SIG-M5 treated with dmso at 0.1 percent for 504 hours (cell line): ENCODE measurements at regions not wholly inside any gene's neighbourhood (a gene's known extent, or its start where the extent isn't known, plus 50 kb on each side); places are given as distances from the start of the nearest gene placed in this dataset.

ENCODE experiments used
- DNase-seq: peaks from one replicate; lab custom pipeline; 2025; ENCODE audit not compliant: unreplicated experiment; lab: John Stamatoyannopoulos, UW

DNA sequence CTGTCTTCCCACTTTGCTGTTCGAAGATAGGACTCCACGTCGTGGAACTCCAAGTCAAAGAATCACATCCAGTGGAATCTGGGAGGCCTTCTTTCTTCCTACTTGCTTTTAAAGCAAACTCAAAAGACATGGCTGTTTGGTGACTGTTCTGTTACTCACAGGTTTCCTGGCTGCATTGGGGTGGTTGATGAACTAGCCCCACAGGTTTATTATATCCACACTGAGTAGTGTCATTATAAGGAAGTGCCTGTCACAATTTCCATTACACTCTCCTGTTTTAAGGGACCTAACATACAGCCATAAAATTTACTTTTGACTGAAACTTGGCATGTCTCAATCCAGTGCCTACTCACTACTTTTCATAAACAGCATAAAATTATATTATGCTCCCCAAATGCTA is 287.3 kb upstream of the SP4 start:
- DNase-seq, result no peak

- DNase-seq, result no peak
Measured at GRCh38 chr7:21141476-21141875, 286.4 kb upstream of the SP4 start.

- DNase-seq, result no peak
Measured at GRCh38 chr7:21142081-21142480, 285.8 kb upstream of the SP4 start.

- no peak for DNase-seq
Measured at GRCh38 chr7:21146642-21147423, 281.1 kb upstream of the SP4 start.

DNA sequence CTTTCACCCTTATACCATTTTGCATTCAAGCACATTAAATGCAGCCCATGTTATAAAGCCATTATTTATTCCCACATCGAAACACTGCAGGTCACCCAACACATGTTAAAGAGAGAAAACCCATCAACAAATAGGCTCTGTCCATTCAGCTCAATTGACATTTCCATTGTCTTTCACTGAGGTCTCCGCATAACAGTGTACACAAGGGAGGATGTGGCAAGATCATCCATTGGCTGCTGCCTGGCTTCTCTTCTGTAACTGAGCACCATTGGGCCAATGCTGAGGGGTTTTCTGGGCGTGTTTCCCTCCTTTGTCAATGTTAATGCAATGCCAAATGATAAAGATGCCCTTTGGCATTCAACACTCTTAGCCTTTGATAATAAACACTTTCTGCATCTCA is 278.1 kb upstream of the SP4 start:
- DNase-seq, result no peak

DNA sequence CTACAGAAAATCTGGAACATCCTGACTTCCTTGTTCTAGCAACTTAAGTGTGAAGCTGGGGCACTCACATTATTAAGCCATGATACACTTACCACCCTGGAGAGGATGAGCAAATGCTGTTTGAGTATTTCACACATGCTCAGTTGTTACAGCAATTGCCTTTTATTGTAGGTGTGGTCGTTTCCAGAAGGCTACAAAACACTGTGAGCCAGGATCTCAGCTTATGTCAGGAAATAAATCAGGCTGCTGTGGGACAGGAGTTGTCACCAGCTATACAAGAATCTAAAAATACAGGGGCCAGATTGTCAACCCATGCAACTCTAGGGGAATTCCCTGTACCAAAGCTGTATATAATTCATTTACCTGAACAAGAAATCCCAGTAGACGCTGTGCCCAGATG is 273.3 kb upstream of the SP4 start:
- DNase-seq, result no peak

DNA sequence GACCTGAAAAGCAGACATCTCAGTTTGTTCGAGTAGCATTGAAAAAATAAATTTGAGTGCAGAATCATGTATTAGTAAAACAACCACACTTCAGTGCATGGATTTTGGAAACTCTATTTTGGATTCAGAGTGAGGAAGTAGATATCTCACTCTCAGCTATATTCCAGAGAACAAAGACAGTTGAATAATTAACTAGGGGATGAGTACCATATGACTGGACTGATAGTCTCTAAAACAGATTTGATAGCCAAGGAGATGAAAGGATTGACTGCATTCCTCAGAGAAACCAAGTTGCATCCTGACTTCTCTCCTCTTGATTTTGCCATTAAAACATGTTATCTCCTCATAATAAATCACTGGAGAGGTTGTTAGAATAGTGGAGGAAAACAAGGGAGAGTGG is 268.4 kb upstream of the SP4 start:
- DNase-seq, result no peak

GRCh38 chr7:21160401-21160800 is 267.5 kb upstream of the SP4 start:
- no peak for DNase-seq

GRCh38 chr7:21167942-21168341 is 259.9 kb upstream of the SP4 start:
- DNase-seq, result no peak

- no peak for DNase-seq
Measured at GRCh38 chr7:21169667-21170580, 258.0 kb upstream of the SP4 start.

DNA sequence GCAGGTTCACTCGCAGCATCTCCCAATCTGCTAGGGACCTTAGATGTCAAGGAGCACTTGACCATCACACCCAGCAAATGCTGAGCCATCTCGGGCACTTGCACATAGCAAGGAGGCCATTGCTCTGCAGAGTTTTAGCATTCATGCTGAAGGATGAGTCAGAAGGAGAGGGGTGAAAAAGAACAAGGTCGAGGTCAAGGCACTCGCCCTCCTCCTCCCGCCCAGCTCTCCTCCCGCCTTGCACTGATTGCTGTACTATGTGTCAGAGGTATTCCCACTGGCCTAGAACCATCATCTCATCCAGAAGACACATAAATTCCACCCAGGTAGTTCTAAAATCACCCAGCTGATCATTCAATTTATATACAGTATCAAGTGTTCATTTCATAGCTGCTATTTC is 255.1 kb upstream of the SP4 start:
- no peak for DNase-seq

DNA sequence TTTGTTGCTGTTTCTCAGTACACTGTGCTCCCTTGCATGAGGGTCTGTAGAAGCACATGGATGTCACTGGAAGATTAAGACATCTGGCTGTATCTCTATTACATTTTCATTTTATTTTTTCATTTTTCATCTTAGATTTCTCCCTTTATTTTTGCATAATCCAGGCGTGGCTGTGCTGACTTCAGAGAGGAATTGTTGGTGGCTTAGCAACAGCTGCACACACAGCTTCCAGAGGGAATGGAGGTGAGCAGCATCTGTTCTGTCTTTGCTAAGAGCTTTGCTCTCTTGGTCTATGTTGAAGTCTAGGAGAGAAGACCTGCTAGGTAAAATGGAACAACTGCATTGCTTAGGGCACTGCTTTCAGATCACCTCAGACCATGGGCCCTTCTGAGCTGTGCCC is 254.4 kb upstream of the SP4 start:
- DNase-seq, result no peak

- DNase-seq, result no peak
Measured at GRCh38 chr7:21175714-21176113, 252.2 kb upstream of the SP4 start.

- no peak for DNase-seq
Measured at GRCh38 chr7:21184942-21185652, 242.8 kb upstream of the SP4 start.

- DNase-seq, result no peak
Measured at GRCh38 chr7:21185653-21186265, 242.1 kb upstream of the SP4 start.

GRCh38 chr7:21191321-21192073 is 236.4 kb upstream of the SP4 start:
- DNase-seq, result no peak

- no peak for DNase-seq
Measured at GRCh38 chr7:21192657-21193056, 235.2 kb upstream of the SP4 start.

DNA sequence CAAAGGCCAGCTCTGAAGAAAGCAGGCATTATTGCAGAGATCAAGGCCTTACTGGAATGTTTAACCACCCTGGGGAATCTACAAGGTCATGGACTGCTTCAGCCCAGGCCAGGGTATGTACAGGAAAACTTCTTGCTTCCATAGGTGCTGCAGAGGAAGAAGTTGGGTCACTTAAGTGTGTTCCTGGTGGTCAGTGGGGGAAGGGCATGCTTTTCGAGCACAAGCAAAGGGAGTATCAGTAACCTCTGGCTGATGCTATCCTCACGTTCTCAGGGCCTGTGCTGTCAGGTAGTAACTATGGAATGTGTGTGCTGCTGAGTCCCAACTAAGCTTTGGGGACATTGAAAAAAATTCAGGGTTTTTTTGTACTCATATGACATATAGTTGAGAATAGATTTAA is 234.0 kb upstream of the SP4 start:
- no peak for DNase-seq

- DNase-seq, result no peak
Measured at GRCh38 chr7:21194936-21195335, 232.9 kb upstream of the SP4 start.

- DNase-seq, result no peak
Measured at GRCh38 chr7:21198921-21199320, 229.0 kb upstream of the SP4 start.

- DNase-seq, result no peak
Measured at GRCh38 chr7:21200503-21200902, 227.4 kb upstream of the SP4 start.
